ENCODE measurements at regions not wholly inside any gene's neighbourhood (a gene's known extent, or its start where the extent isn't known, plus 50 kb on each side); places are given as distances from the start of the nearest gene placed in this dataset.
"Not testable (repeated sequence)": the region's sequence is repeated elsewhere in the genome, so short reads cannot be mapped to it uniquely, and the experiment has no call there.

DNA sequence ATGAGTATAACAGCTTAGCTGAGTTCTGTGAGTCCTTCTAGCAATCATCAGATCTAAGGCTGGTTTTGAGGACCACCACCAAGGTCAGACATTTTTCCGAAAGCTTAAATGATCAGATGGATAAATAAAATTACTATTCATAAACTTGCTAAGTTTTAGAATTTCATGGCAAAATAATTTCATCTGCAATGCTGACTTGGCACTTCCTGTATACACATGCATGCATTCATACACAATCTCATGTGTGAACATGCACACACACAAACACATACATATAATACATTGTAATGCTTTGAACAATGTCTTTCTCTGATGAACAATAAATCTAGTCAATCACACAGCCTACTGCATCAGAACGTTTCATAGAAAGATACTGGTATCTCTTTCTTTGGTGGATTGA is 1068.3 kb downstream of the HACE1 start:
- no peak for DNase-seq (ENCODE audit: low read depth in 3 of 3)

DNA sequence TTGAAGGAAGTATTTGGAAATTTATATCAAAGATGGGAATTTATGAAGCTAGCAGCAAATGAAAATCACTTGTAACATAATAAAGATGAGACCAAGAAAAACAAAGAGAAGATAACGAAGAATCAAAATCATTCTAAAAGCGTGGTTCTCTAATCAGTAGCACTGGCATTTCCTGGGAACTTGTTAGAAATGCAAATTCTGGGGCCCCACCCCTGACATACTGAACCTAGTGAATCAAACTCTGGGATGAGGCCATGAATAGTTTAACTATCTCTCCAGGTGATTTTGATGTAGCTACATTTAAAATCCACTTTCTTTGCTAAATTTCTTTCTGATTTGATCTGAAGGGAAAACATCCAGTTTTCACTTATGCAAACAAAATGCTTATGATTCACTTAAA is 1075.6 kb downstream of the HACE1 start:
- DNase-seq (ENCODE audit: low read depth in 3 of 3) = no peak

DNA sequence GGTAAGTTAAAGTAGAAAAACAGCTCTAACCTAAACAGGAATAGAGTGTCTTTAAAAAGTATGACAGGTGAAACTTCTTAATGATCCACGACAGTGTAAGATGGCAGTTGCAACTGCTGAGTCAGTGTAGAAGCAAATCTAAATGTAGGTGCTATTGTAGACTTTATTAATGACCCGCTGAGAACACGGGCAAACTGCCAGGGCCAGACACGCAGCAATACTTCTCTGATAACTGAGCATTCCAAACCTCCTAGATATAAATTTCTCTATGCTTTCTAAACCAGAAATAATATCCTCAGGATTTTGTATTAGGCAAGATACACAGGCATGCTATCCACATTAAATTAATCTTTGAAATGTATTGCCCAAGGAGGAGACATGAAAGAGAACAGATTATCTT is 1076.4 kb downstream of the HACE1 start:
- DNase-seq (ENCODE audit: low read depth in 3 of 3) = no peak

DNA sequence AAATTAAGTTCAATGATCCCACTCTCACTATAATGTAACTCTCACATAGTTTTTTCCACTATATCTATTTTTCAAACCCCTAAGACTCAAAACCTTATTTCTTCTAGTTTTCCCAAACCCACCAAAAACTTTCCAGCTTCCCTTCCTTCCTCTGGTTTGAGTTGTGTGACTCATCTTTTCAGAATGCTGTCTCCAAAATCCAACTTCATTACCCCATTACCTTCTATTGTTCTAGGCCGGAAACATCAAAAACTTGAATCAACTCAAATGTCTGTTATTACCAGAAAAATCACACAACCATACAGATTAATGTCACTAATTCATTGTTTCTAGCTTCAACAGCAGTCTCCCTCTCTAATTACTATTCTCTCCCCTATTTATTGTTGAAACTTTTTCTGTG is 1090.3 kb downstream of the HACE1 start:
- DNase-seq (ENCODE audit: low read depth in 3 of 3) = no peak

DNA sequence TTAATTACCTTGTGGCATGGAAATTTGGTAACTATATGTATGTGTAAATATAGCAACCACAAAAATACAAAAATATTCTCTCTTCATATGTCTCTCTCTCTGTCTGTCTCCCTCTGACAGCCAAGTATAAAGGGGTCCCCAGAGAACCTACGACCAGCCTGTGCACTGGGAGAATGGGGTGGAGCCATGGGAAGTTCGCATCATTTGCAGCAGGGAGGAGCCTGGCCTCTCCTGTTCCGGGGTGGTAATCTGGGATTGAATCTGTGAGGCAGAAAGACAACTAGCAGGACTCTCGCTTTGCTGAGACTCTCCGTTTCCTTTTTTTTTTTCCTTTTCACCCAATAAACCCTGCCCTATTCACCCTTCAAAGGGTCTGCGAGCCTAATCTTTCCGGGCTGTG is 1109.1 kb downstream of the HACE1 start:
- no peak for DNase-seq (ENCODE audit: low read depth in 3 of 3)

DNA sequence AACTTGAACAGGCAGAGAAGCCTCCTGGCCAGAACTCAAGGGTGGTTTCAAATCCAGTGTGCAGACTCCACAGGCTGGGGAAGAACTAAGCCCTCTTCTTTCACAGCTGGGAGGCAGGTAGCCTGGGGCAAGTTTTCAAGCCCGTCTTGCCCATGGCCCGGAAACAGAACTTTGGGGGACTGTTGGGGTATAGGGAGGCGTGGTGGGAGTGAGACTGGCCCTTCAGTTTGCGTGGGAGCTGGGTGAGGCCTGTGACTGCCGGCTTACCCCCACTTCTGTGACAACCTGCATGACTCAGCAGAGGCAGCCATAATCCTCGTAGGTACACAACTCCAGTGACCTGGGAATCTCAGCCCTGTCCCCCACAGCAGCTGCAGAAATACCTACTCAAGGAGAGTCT is 1125.7 kb downstream of the HACE1 start:
- DNase-seq (ENCODE audit: low read depth in 3 of 3) = no peak

DNA sequence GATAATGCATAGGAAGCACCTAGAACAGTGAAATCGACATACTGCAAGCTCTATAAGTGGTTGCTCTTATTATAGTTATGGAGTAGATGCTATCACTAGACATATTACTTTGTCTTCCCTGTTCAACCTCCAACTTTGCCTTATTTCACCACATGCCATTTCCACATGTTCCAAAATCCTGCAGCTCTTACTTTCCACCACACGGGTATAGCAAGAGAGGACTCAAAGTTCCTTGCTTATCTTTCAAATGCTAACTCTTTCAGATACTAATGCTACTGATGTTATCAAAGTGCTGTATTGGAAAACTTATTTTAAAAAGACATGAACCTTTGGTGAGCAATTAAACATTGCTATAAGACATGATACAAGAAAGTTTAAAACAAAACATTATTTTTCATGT is 1130.1 kb downstream of the HACE1 start:
- no peak for DNase-seq (ENCODE audit: low read depth in 3 of 3)

DNA sequence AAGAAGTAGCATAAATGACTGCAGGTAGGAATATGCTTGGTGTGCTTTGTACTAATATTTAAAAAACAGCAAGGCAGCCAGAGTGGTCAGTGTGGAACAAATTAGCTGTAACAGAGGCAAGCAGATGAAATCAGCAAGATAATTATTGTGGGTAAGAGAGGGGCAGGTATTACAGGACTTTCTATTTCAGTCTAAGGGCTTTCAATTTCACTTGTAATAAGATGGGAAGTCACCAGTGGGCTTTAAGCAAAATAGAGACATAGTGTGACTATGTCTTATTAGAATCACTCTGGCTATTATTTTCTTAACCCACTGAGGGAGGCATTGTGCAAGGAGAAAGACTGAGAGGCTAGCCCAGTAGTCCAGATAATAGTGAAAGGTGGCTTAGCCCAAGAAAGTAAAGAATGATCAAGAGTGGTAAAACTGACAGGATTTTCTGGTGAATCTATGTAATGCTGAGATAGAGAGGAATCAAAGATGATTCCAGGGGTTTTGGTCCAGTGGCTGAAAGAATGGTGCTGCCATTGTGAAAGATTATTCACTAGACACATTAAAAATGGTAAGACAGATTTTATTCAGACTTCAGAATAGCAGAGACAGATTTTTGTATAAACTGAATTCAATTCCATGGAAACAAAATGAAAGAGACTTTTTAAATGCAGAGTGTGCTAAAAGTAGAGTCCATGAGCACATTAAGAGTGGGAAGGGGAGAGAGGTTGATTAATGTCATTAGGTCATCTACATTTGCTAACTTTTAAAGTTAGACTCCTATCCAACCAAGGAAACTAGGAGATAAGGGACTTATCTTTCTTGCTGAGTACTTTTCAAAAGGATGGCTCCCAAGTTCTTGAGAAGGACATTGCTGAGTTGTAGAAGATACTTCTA is 1136.0 kb downstream of the HACE1 start:
- DNase-seq (ENCODE audit: low read depth in 3 of 3) = no peak

DNA sequence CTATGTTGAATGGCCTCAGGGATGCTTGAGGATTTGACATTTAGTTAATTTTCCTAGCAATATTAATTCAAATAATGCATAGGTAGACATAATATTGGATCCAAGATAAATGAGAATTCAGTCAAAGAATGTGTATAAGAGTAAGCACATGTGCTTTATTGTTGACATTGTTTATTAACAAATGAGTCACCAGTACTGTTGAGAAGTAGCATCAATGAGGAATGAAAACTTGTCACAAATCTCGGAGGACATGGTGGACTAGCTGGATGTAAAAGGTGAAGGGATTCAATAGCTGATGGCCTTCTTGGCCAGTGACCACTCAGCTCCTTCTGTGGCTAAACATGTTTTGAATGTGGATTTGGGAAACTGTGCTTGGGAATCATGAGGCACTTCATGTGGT is 1137.0 kb downstream of the HACE1 start:
- DNase-seq (ENCODE audit: low read depth in 3 of 3) = no peak

DNA sequence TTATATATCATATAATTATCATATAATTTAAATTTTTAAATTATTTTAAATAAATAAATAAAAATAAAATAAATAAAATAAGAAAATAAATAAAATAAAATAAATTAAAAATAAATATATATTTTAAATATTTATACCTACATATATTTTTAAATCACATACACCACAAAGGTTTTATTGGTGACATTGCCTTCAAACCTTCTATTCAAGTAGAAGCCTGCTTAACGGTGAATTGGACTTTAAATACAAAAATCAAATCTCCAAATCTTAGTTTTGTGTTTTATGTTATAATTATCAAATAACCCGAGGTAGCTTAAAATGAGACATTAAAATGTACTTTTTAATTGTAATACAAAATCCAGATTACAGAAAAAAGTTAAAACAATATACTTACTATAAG is 1137.8 kb downstream of the HACE1 start:
- DNase-seq (ENCODE audit: low read depth in 3 of 3) = no peak

DNA sequence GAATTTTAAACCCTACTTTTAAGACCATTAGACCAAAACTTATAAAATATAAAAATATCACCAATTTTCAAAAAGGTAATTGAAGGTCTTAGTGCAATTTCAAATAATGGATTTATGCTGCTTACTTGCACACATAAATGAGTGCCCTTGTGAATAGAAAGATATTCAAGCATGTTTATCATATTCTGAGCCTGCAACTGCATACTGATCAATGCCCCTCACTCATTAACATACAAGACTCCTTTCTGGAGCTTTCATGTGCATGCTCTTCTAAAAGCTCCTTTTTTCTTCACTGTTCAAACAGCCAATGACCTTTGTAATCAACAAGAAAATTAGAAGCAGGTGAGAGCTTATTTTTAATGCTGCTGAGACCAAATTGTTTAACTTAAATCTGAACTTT is 1139.3 kb downstream of the HACE1 start:
- no peak for DNase-seq (ENCODE audit: low read depth in 3 of 3)

DNA sequence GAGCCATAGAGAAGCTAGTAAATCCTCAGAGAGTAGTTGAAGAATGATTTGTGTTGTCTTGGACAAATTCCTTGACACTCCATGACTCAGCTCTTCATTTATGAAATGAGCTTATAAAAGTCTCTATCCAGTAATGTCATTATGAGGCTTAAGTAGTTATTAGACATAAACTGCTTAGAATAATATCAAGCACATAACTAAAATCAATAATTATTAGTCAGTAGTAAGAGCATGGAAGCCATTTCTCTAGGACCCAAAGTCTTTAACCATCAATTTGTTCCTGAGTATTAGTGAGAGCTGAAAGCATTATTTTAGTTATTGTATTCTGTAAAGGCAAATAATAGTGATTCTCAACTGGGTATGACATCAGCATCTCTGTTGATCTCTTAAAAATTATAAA is 1140.2 kb downstream of the HACE1 start:
- no peak for DNase-seq (ENCODE audit: low read depth in 3 of 3)

DNA sequence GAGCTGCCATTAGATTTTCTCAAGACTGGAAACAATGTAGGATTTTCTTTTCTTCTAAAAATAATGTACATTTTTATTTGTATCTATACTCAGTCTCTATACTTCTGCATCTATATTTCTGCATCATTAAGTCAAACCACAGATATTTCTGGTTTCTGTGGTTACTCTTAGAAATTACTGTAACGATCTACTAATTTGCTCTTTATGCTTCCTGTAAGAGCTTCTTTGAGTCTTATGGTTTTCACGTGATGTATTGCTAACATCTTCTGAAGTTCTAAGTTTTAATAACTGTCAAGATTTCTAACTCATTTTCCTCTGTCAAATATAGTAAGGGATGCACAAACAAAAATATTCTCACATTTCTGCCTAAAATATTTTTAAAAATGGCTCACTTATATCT is 1144.5 kb downstream of the HACE1 start:
- no peak for DNase-seq (ENCODE audit: low read depth in 3 of 3)

DNA sequence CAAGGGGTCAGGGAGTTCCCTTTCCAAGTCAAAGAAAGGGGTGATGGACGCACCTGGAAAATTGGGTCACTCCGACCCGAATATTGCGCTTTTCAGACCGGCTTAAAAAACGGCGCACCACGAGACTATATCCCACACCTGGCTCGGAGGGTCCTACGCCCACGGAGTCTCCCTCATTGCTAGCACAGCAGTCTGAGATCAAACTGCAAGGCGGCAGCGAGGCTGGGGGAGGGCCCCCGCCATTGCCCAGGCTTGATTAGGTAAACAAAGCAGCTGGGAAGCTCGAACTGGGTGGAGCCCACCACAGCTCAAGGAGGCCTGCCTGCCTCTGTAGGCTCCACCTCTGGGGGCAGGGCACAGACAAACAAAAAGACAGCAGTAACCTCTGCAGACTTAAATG is 1150.5 kb downstream of the HACE1 start:
- not testable (repeated sequence) for DNase-seq (ENCODE audit: low read depth in 3 of 3)

DNA sequence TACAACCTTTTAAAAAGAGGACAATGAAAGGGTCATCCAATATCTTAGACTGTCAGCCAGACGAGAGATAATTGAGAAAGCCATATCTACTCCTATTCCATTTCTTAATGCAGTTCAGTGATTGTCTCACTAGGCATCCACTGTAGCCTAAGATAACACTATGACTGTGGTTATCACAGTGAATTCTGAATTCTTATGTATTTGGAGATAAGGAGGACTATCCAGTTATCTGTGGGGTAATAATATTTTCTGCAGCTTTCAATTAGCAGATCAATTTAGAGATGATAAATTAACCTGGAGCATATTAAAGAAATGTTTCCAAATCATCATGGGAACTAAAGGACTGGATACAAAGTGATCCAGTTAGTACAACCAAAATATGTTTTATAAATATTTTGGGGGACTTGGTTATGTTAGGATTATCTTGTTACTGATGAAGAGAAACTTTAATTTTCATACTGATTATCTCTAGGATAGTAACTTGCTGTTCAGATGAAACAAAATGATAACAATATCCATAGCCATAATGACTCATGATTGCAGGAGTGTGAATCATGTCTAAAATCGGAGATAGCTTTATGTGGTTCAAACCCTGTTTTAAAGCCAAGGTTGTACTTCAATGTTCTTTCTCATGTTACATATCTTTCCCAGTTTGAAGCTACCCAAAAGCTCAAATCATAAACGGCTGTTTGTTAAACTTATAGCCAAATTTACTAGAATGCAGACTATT is 1152.0 kb downstream of the HACE1 start:
- no peak for DNase-seq (ENCODE audit: low read depth in 3 of 3)

DNA sequence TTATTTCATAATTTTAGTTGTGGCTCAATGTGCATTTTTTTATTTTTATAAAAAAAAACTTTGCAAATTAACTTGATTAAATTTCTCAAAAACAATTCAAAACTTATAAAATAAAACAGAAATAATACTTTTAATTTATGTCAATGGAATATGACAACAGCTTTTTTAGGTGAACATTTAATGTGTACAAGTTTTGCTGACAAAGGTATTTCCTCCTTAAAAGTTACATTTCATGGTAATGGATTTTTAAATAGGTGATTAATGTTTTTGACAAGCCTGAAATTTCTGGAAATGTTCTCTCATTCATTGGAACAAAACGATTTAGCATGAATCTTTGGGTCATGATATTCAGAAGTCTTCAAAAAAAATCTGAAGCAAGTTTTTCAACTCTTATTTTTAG is 1160.0 kb downstream of the HACE1 start:
- no peak for DNase-seq (ENCODE audit: low read depth in 3 of 3)

DNA sequence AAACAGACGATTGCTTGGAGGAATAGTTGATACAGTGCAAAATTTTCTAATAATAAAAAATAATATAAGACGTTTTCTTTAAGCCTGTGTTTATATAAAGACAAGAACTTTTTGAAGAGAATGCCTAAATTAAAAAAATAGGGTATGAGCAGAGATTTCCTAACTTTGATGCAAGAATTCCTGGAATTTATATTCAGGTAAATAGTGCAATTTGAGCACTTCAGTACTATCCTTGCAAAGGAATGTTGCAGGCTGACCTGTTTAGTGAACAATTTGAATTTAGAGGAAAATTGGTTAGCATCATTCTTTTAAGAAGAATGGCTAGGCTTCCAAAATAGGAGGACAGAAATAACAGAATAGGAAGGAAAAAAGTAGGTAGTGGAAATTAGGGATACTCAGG is 1172.3 kb downstream of the HACE1 start:
- no peak for DNase-seq (ENCODE audit: low read depth in 3 of 3)

DNA sequence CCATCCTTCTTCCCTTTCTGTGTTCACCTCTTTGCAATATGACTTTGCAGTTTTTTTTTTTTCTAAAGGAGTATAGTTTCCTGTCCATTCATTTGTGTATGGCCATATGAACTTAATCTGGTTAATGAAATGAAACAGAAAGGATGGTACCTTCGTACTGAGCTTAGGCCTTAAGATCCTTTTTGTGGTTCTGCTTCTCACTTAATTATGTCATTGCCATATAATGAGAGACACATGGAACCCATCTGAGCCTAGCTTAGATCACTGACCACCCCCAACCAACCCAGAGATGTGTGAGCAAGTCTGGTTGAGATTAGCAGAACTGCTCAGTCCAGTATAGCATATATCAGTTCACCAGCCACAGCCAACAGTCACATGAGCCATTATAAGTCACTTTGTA is 1179.6 kb downstream of the HACE1 start:
- DNase-seq (ENCODE audit: low read depth in 3 of 3) = no peak

DNA sequence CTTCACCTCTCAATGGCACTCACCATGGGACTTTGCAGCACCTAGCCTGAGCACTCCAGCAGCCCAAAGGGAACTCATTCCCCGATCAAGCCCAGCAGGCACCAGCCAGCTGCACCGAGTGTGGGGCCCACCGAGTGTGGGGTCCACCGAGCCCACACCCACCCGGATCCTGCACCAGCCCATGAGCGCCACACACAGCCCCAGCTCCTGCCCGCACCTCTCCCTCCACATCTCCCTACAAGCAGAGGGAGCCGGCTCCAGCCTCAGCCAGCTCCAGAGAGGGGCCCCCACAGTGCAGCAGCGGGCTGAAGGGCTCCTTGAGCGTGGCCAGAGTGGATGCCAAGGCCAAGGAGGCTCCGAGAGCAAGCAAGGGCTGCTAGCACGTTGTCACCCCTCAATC is 1182.4 kb downstream of the HACE1 start:
- DNase-seq (ENCODE audit: low read depth in 3 of 3) = no peak

DNA sequence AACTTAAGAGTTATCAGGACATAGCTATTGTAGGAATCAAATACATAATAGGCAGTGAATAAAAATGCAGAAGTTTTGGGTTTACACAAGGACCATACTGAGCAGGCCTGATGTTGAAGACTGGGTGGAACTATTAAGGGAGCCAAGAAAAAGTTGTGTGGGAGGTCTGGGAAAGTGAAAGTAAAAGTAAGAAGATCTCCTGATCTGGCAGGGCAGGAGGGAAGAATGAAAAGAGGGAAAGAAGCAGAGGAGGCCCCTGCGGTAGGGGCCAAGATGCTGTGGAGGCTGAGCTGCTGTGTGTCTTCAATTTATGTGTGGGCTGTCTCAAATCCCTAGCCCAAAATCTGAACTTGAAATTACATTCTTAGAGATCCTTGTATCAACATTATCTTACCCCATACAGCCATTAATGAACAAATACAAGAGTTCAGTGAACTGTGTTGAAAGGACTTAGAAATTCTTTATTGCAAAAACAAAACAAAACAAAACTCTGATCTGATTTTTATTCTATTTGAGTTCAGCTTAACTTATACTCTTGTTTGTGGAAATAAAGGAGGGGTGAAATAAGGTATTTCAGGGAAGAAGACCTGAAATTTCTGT is 1183.8 kb downstream of the HACE1 start:
- no peak for DNase-seq (ENCODE audit: low read depth in 3 of 3)

DNA sequence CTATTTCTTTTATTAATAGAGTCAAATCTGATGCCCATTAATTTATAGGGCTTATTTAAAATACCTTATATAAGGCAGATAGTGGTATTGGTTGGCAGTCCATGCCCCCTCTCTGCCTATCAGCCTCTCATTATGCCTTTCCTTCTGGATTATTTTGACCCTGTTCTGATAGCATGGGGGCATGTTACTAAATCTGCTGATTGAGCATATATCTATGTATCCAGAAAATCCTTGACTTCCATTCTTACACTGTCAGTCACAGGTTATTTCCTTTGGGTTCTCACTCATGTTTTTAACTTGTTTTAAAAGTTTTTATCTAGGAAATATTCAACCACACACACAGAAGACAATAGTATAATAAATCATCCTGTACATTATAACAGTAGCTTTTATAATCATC is 1184.9 kb downstream of the HACE1 start:
- DNase-seq (ENCODE audit: low read depth in 3 of 3) = no peak

DNA sequence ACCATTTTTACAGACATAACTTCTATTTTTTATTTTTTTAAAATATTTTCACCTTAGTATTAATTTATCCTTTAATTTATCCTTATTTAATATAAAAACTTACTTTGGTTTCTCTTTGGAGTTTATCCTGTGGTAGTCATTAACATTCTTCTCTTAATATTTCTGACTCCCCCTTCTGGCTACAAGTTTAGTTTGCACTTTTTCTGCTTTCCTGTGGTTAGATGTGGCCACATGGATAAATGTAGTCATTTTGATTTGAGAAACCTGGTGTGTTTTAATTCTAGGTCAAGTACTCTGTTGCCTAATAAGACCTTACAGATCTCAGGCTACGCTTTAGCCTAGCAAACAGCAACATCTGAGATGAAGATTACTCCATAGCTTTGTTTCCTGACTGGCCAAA is 1187.5 kb downstream of the HACE1 start:
- DNase-seq (ENCODE audit: low read depth in 3 of 3) = no peak

DNA sequence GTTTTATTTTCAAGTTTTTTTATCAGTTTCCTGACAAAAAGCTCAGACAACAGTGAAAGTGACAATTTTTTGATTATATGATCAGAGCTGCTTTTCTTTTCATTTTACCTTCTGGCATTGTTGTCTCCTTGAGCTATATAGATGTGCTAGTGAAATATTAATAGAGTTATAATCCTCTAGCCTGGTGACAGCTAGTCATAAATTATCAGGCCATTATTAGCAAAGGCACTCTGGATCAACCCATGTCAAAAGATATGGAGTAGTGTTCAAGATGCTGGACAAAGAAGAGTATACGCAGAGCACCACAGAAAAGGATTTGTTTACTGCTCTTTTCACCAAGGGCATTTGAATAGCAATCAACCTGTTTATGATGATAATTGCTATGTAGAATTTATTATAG is 1230.1 kb downstream of the HACE1 start:
- DNase-seq (ENCODE audit: low read depth in 3 of 3) = no peak

All from stimulated activated CD4-positive, alpha-beta T cell treated with anti-CD3 and anti-CD28 coated beads, TNF-alpha, amount 100 ng/mL, for 24 hours (primary cell).